Esophagus squamous epithelium (tissue), 4 donors: ENCODE measurements at regions not wholly inside any gene's neighbourhood (a gene's known extent, or its start where the extent isn't known, plus 50 kb on each side); places are given as distances from the start of the nearest gene placed in this dataset.
"Not testable (repeated sequence)": the region's sequence is repeated elsewhere in the genome, so short reads cannot be mapped to it uniquely, and the experiment has no call there.

Experiments
- POLR2A ChIP-seq, 4 donors: fragments of 450-650 bp; IDR thresholded peaks; one replicate each; pipeline ENCODE4 v1.6.1; 2017; ENCODE audit warnings: antibody characterized with exemption in 4 of 4, mild to moderate bottlenecking in 4 of 4, moderate library complexity in 3 of 4
- TF ChIP-seq, protein P1 (sequence below), 6 experiments: fragments of 450-650 bp in 4 of 6; fragments of 200-600 bp in 2 of 6; sonication (generic) in 2 of 6; IDR thresholded peaks; one replicate each; pipeline ENCODE4 v1.5.1; 2016 to 2019; ENCODE audit warnings: antibody characterized with exemption in 6 of 6, mild to moderate bottlenecking in 4 of 6, moderate library complexity in 4 of 6

DNA sequence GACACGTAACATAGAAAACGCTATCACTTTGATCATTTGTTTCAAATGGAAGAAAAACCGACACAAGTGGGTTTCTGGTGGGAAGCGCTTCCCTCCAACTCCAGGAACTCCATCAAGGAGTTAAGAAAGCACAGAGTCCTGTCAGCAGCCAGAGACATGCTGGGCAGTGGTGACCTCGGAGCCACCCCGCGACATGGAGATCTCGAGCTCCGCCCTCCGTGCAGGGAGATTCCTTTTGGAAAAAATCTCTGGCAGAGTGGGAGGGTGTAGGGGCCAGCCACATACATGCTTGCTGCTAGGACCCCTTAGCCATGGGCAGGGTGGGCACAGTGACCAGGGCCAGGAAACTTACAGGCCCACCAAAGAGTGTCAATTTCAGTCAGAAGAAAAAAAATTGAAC is 138.9 kb downstream of the GPCPD1 start:
- not testable (repeated sequence) for TF ChIP-seq POLR2A (IDR thresholded peaks at IDR 0.05)
- TF ChIP-seq, protein P1, sequence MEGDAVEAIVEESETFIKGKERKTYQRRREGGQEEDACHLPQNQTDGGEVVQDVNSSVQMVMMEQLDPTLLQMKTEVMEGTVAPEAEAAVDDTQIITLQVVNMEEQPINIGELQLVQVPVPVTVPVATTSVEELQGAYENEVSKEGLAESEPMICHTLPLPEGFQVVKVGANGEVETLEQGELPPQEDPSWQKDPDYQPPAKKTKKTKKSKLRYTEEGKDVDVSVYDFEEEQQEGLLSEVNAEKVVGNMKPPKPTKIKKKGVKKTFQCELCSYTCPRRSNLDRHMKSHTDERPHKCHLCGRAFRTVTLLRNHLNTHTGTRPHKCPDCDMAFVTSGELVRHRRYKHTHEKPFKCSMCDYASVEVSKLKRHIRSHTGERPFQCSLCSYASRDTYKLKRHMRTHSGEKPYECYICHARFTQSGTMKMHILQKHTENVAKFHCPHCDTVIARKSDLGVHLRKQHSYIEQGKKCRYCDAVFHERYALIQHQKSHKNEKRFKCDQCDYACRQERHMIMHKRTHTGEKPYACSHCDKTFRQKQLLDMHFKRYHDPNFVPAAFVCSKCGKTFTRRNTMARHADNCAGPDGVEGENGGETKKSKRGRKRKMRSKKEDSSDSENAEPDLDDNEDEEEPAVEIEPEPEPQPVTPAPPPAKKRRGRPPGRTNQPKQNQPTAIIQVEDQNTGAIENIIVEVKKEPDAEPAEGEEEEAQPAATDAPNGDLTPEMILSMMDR (IDR thresholded peaks at IDR 0.05): not testable (repeated sequence)
